NCI-H2227 treated with DMSO at 0.1 percent for 48 hours (cell line): ENCODE measurements at regions not wholly inside any gene's neighbourhood (a gene's known extent, or its start where the extent isn't known, plus 50 kb on each side); places are given as distances from the start of the nearest gene placed in this dataset.
A peak's percentile ranks its signal among the peaks of the same experiment; 100 is the strongest.

Source experiments
- DNase-seq: peaks from one replicate; lab custom pipeline; 2025; lab: John Stamatoyannopoulos, UW

DNA sequence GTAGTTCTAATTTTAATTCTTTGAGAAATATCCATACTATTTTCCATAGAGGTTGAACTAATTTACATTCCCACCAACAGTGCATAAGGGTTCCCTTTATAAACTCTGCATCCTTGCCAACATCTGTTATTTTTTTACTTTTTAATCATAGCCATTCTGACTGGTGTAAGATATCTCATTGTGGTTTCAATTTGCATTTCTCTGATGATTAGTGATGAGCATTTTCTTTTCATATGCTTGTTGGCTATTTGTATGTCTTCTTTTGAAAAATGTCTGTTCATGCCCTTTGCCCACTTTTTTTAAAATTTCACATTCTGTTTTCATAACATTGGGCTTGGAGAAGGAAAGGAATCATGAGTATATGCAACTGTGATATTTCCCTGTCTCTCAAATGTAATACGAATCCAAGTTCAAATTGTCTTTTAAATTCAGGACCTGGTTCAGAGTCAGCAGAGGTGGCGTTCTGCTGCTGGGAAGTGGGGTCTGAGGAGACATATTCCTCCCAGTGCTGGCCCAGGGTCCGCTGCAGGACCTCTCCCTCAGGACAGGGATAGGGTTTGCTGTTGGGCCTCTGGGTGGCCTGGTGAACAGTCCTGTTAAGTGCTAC lies 81.2 kb upstream of the ETV6 start:
- no peak for DNase-seq

DNA sequence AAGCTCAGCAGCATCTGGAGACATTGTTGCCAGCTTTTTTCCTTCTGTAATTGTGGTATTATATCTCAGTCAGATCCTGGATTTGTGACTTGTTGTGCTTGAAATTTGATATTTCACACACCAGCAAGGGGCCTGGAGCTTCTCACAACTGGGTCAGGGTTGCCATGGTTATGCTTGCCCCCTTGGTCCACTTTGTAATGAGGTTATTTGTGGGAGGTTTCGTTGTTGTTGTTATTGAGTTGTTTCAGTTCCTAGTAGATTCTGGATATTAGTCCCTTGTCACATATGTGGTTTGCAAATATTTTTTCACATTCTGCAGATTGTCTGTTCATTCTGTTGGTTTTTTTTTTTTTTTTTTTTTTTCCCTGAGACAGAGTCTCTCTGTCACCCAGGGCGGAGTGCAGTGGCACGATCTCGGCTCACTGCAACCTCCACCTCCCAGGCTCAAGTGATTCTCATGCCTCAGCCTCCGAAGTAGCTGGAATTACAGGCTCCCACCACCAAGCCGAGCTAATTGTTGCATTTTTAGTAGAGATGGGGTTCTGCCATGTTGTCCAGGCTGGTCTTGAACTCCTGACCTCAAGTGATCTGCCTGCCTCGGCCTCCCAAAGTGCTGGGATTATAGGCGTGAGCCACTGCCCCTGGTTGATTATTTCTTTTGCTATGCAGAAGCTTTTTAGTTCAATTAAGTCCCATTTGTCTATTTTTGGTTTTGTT lies 80.6 kb upstream of the ETV6 start:
- DNase-seq, result no peak

DNA sequence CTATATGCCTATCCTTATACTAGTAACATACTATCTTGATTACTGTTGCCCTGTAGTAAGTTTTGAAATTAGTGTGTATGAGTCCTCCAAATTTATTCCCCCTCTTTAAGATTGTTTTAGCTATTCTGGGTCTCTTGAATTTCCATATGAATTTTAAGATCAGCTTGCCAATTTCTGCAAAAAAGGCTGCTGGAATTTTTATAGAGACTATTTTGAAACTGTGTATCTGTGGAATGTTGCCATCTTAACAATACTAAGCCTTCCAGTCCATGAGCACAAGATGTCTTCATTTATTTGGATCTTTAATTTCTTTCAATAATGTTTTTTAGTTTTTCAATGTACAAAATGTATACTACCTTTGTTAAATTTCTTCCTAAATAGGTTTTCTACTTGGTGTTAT lies 79.8 kb upstream of the ETV6 start:
- DNase-seq, result no peak

- no peak for DNase-seq
These were observed 75.6 kb upstream of the ETV6 start for GRCh38 chr12:11573880-11574279.

DNA sequence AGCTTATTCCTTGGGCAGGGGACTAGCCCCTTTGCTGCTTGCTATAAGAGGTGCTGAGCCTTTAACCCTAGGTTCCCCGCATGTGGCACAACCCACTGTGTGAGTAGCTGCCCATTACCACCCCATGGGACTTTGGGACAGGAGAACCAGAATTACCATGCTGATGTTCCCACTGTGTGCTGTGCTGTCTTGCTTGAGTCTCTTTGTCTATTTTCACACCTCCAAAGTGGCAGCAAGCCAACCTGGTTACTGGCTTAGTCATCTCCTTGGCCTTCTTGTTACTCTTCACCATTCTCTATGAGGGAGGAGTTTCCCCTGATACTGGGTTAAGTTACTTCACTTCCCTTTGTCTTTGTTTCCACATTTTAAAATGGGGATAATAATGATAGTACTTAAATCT lies 73.4 kb upstream of the ETV6 start:
- no peak for DNase-seq

DNA sequence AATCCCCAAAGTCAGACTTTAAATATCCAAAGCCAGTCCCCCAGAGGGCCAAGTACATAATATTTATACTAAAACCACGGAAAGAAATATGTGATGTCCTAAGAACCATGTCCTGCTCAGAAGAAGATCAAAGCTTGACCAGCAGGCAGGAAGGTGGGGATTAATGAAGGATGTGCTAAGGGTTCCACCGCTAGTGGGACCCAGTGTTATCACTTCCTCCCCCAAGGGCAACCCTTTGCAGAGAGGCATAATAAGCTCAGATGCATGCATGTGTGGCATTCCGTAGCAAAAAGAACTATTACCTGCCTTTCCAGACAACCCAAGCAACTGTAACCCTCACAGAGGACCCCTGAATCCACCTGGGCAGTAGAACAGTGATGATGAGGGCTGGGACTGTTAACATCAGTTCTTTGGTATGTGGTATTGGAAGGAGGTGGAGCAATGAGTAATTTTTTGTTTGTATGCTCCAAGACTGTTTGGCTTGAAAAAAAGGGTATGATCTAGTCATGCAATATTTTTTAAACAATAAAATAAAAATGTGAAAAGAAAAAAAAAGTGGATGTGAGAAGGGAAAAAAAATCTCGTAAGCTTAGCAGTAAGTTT lies 71.7 kb upstream of the ETV6 start:
- no peak for DNase-seq

- no peak for DNase-seq
These were observed 70.9 kb upstream of the ETV6 start for GRCh38 chr12:11578461-11578993.

DNA sequence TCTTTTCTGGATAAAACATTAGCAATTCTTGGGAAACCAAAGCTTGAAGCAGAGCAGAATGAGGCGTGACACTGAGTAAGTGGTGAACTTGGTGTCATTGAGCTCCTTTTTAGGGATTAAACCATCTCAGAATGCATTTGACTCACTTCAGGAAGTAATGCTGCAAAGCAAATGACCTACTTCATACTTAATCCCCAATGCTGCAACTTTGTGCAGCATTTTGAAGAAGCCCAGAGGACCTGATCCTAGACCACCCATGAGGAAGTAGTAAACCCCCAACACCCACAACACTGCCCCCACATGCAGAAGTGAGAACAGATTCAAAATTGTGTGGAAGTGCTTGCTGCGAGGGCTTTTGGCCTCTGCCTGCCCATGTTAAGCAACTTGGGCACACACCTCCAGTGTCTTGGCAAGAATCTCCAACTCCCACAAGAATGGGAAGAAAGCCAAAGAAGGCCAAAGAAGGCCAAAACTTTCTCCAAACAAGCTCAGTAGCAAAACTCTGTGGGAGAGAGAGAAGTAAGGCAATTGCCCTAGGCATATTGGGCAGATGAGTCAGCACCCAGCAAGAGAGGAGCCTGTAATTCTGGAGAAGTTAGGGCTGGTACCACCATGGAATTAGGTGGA lies 69.2 kb upstream of the ETV6 start:
- no peak for DNase-seq

DNA sequence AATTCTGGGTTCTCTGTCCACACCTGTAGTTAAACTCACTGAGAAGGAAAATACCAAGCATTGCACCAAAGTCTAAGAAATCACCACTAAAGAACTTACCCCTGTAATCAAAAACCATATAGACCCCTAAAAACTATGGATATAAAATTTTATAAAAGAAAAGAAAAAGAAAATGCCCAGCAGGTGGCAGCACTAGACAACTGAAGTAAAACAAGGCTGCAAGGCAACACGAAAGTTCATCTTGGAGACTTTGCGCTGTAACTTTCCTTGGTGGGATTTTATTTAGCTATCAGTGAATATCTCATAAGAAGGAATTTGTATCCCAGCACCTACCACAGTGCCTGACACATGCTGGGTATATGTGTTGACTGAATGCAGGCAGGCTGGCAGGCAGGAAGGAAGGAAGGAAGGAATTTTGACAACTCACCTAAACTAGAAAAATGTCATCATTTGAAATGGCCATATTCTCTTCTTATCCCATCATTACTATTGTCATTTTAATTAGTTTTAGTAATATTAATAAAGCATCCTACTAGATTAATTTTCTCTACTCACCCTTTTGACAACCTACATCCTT lies 68.2 kb upstream of the ETV6 start:
- DNase-seq, result peak; percentile 39

DNA sequence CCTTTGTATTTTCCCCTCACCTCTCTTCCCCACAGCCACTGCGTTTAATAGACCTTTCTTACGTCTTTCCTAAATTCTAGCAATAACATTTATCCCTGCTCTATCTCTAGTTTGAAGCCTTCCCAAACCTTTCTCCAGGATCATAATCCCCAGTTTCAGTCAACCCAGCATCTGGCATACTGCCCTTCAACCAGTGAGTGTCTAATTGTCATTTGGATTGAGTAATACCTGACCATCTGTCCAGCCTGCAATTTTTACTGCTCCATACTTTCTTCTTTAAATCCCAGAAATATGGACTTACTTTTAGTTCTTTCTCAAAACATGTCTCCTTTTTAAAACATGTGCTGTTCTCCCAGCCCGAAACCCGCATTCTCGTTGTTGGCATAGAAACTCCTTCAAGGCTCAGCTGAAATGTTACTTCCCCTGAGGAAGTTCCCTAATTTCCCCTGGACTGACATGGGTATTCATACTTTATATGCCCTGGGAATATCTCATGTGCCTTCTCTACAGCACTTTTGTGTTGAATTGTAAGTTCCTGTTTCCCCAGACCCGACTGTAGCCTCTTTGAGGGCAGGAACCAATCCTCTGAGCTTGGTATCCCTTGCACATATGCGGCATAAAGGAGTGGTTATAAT lies 65.1 kb upstream of the ETV6 start:
- DNase-seq, result no peak

- DNase-seq, result no peak
These were observed 57.0 kb upstream of the ETV6 start for GRCh38 chr12:11592484-11592883.

- no peak for DNase-seq
These were observed 56.5 kb upstream of the ETV6 start for GRCh38 chr12:11593013-11593412.

GRCh38 chr12:11595080-11595479 lies 54.4 kb upstream of the ETV6 start:
- DNase-seq, result no peak

DNA sequence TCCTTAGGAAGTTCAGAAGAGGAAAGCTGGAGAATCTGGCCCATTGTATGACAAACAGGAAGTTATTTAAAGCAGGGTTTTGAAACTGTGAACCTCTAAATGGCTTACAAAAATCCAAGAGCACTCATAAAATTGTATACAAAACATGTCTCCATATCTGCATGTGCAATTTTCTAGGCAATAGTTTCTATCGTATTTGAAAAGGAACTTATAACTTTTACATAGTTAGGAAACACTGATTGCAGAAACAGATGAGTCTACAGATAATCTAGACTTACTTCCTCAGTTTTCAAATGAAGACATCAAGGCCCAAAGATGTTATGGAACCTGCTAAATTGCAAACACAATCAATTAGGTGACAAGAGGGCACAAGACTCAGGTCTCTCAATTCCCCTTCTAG lies 53.3 kb upstream of the ETV6 start:
- no peak for DNase-seq

DNA sequence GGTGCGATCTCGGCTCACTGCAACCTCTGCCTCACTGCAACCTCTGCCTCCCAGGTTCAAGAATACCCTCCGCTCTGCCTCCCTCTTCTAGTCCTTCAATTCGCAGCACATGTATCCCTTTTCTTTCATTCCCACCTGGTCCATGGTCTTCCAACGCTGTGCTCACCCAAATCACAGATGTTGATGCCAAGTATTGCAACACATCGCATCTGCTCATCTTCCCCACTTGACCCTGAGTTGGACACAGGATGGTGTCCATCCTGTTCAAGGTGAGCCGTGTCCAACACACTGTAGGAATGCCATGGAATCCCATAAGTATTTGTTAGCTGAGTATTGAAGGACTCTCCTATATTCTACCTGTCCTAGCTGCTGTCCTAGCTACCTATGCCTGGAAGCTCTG lies 50.6 kb upstream of the ETV6 start:
- no peak for DNase-seq
